ENCODE measurements at regions not wholly inside any gene's neighbourhood (a gene's known extent, or its start where the extent isn't known, plus 50 kb on each side); places are given as distances from the start of the nearest gene placed in this dataset.
"Not testable (repeated sequence)": the region's sequence is repeated elsewhere in the genome, so short reads cannot be mapped to it uniquely, and the experiment has no call there.

- peak; percentile 45 to 77 for DNase-seq (ENCODE audit: low read depth in 2 of 2)
These were observed 242.0 kb downstream of the CALCRL start for GRCh38 chr2:187206071-187206470.

GRCh38 chr2:187198136-187198535 lies 249.9 kb downstream of the CALCRL start:
- peak; percentile 5 to 51 for DNase-seq (ENCODE audit: low read depth in 2 of 2)

GRCh38 chr2:187194049-187194448 lies 254.0 kb downstream of the CALCRL start:
- no peak for DNase-seq (ENCODE audit: low read depth in 2 of 2)

- DNase-seq (ENCODE audit: low read depth in 2 of 2), result peak in 1 of 2 donors; percentile 16
These were observed 259.0 kb downstream of the CALCRL start for GRCh38 chr2:187188783-187189631.

GRCh38 chr2:187187519-187187918 lies 260.5 kb downstream of the CALCRL start:
- DNase-seq (ENCODE audit: low read depth in 2 of 2), result peak; percentile 80 to 91

- DNase-seq (ENCODE audit: low read depth in 2 of 2), result no peak
These were observed 267.5 kb downstream of the CALCRL start for GRCh38 chr2:187180529-187180928.

- not testable (repeated sequence) for DNase-seq (ENCODE audit: low read depth in 2 of 2)
These were observed 269.2 kb downstream of the CALCRL start for GRCh38 chr2:187178876-187179275.

- no peak for DNase-seq (ENCODE audit: low read depth in 2 of 2)
These were observed 270.8 kb downstream of the CALCRL start for GRCh38 chr2:187177253-187177652.

- DNase-seq (ENCODE audit: low read depth in 2 of 2), result peak in 1 of 2 donors; percentile 25
These were observed 273.5 kb downstream of the CALCRL start for GRCh38 chr2:187174582-187174981.

- no peak for DNase-seq (ENCODE audit: low read depth in 2 of 2)
These were observed 276.7 kb downstream of the CALCRL start for GRCh38 chr2:187171318-187171717.

- peak in 1 of 2 donors; percentile 26 for DNase-seq (ENCODE audit: low read depth in 2 of 2)
These were observed 278.2 kb downstream of the CALCRL start for GRCh38 chr2:187169864-187170263.

- DNase-seq (ENCODE audit: low read depth in 2 of 2), result peak; percentile 63 to 85
These were observed 279.0 kb downstream of the CALCRL start for GRCh38 chr2:187168720-187169713.

- no peak for DNase-seq (ENCODE audit: low read depth in 2 of 2)
These were observed 280.6 kb downstream of the CALCRL start for GRCh38 chr2:187167491-187167890.

- DNase-seq (ENCODE audit: low read depth in 2 of 2), result peak in 1 of 2 donors; percentile 30
These were observed 282.0 kb downstream of the CALCRL start for GRCh38 chr2:187165936-187166610.

- DNase-seq (ENCODE audit: low read depth in 2 of 2), result peak in 1 of 2 donors; percentile 28
These were observed 289.6 kb downstream of the CALCRL start for GRCh38 chr2:187158452-187158851.

GRCh38 chr2:187157046-187157445 lies 291.0 kb downstream of the CALCRL start:
- no peak for DNase-seq (ENCODE audit: low read depth in 2 of 2)

GRCh38 chr2:187155476-187155875 lies 292.6 kb downstream of the CALCRL start:
- peak in 1 of 2 donors; percentile 19 for DNase-seq (ENCODE audit: low read depth in 2 of 2)

- peak in 1 of 2 donors; percentile 48 for DNase-seq (ENCODE audit: low read depth in 2 of 2)
These were observed 297.4 kb downstream of the CALCRL start for GRCh38 chr2:187150670-187151069.

GRCh38 chr2:187148059-187148714 lies 299.2 kb upstream of the ZSWIM2 start:
- DNase-seq (ENCODE audit: low read depth in 2 of 2), result no peak

- no peak for DNase-seq (ENCODE audit: low read depth in 2 of 2)
These were observed 294.6 kb upstream of the ZSWIM2 start for GRCh38 chr2:187143537-187143936.

GRCh38 chr2:187139469-187139868 lies 290.5 kb upstream of the ZSWIM2 start:
- no peak for DNase-seq (ENCODE audit: low read depth in 2 of 2)
